ENCODE measurements at regions not wholly inside any gene's neighbourhood (a gene's known extent, or its start where the extent isn't known, plus 50 kb on each side); places are given as distances from the start of the nearest gene placed in this dataset.
"Not testable (repeated sequence)": the region's sequence is repeated elsewhere in the genome, so short reads cannot be mapped to it uniquely, and the experiment has no call there.

DNA sequence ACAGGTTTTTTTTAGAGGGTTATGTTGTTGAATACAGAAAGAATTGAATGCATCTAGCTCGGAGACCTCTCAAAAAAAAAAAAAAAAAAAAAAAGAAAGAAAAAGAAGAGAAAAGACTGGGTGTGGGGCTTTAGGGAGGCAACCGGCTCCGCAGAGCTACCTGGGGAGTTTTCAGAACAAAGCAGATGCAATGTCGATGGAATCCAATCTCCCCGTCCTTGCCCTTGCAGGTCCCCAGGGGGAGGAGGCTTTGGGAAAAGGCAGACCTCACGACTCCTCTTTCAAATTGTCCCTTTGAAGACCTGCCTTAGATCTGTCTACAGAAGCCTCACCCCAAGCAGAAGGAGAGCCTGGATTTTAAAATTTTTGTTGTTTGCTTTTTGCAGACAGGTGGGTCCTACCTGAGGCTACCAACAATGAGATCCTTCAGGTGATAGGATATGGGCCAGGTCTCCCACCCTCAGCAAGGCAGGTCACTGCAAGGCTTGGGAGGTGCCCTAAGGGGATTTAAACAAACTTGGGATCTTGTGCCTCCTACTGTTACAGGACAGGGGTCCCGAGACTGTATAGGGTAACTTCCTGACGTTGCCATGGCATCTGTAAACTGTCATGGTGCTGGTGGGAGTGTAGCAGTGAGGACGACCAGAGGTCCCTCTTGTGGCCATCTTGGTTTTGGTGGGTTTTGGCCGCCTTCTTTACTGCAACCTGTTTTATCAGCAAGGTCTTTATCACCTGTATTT is 75.2 kb upstream of the PRKX start:
- Histone ChIP-seq H3K36me3 (ENCODE audit: insufficient read depth, insufficient read length, low read length) (no peaks in the 10 kb centered on the region), H3K27me3 (ENCODE audit: insufficient read depth, insufficient read length) (no peaks in the 10 kb centered on the region), H3K4me3 (ENCODE audit: insufficient read length, low read depth) (peak overlapping the region; percentile 2), H3K4me1 (ENCODE audit: insufficient read depth, insufficient read length) (no peaks in the 10 kb centered on the region), H3K9me3 (ENCODE audit: insufficient read depth, low read length) (no peaks in the 10 kb centered on the region), H3K9ac (ENCODE audit: insufficient read length, low read depth) (no peak overlapping the region)
- no peak for DNase-seq (ENCODE audit: low read depth, low spot score)
- TF ChIP-seq YY1 (IDR thresholded peaks at IDR 0.05; ENCODE audit: insufficient read depth, insufficient read length) (peak; percentile 36), SUZ12 (IDR thresholded peaks at IDR 0.05; ENCODE audit: extremely low read depth, insufficient read depth, insufficient read length) (no peak), ZNF274 (IDR thresholded peaks at IDR 0.05; ENCODE audit: low read depth, low read length) (no peak)

DNA sequence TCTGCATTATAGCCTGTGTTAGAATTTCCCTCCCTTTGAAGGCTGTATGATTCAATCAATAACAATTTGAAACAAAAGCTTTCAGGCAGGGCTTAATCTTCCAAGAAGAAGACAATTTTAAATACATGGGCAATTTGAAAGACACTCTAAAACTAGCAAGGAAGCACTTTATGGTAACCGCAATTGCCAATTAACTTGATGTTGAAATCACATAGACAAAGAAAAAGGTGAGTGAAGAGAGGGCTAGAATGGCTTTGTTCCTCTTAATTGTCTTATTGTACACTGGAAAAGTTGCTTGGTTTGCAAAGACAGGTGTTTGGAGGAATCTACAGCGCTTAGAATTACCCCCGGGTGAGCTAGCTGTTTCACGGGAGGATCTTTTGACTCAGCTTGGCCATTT is 74.4 kb upstream of the PRKX start:
- no peaks in the 10 kb centered on the region for H3K9me3 ChIP-seq (ENCODE audit: insufficient read depth, low read length)
- H3K9ac ChIP-seq (ENCODE audit: insufficient read length, low read depth), result no peak overlapping the region
- no peaks in the 10 kb centered on the region for H3K4me1 ChIP-seq (ENCODE audit: insufficient read depth, insufficient read length)
- TF ChIP-seq SUZ12 (IDR thresholded peaks at IDR 0.05; ENCODE audit: extremely low read depth, insufficient read depth, insufficient read length) (no peak), YY1 (IDR thresholded peaks at IDR 0.05; ENCODE audit: insufficient read depth, insufficient read length) (no peak), ZNF274 (IDR thresholded peaks at IDR 0.05; ENCODE audit: low read depth, low read length) (no peak)
- no peaks in the 10 kb centered on the region for H3K36me3 ChIP-seq (ENCODE audit: insufficient read depth, insufficient read length, low read length)
- DNase-seq (ENCODE audit: low read depth, low spot score), result no peak
- H3K4me3 ChIP-seq (ENCODE audit: insufficient read length, low read depth), result peak overlapping the region; percentile 15
- H3K27me3 ChIP-seq (ENCODE audit: insufficient read depth, insufficient read length), result no peaks in the 10 kb centered on the region

DNA sequence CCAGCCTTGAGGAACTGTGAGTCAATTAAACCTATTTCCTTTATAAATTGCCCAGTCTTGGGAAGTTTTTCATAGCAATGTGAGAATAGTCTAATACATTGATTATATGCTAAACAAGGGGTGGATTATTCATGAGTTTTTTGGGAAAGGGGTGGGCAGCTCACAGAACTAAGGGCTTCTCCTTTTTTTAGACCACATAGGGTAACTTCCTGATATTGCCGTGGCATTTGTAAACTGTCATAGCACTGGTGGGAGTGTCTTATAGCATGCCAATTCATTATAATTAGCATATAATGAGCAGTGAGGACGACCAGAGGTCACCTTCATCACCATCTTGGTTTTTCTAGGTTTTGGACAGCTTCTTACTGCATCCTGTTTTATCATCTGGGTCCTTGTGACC is 72.4 kb upstream of the PRKX start:
- H3K4me3 ChIP-seq (ENCODE audit: insufficient read length, low read depth); H3K9ac ChIP-seq (ENCODE audit: insufficient read length, low read depth); H3K27me3 ChIP-seq (ENCODE audit: insufficient read depth, insufficient read length); H3K4me1 ChIP-seq (ENCODE audit: insufficient read depth, insufficient read length); DNase-seq (ENCODE audit: low read depth, low spot score); H3K9me3 ChIP-seq (ENCODE audit: insufficient read depth, low read length); H3K36me3 ChIP-seq (ENCODE audit: insufficient read depth, insufficient read length, low read length): not testable (repeated sequence)

DNA sequence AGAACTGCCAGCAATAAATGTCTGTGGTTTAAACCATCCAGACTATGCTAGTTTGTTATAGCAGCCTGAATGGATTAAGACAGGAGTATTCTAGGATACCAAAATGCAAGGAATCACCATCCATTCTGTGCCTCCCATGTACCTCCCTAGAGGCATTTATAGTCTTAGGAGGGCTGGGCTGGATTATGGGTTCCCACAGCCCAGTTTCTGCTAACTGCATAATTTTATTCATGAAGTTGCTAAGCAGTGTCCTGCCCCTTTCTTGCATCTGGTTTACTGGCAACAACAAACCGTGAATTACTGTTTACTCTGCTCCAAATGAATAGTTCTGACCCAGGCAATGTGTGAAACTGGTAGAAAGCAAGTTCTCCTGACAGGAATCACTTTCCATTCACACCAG is 67.1 kb upstream of the PRKX start:
- Histone ChIP-seq H3K27me3 (ENCODE audit: insufficient read depth, insufficient read length) (no peaks in the 10 kb centered on the region), H3K9ac (ENCODE audit: insufficient read length, low read depth) (no peak overlapping the region), H3K36me3 (ENCODE audit: insufficient read depth, insufficient read length, low read length) (no peaks in the 10 kb centered on the region), H3K4me3 (ENCODE audit: insufficient read length, low read depth) (no peak overlapping the region), H3K9me3 (ENCODE audit: insufficient read depth, low read length) (no peaks in the 10 kb centered on the region), H3K4me1 (ENCODE audit: insufficient read depth, insufficient read length) (peaks cover 2% of the 10 kb centered on the region)
- no peak for DNase-seq (ENCODE audit: low read depth, low spot score)
- TF ChIP-seq SUZ12 (IDR thresholded peaks at IDR 0.05; ENCODE audit: extremely low read depth, insufficient read depth, insufficient read length) (no peak), YY1 (IDR thresholded peaks at IDR 0.05; ENCODE audit: insufficient read depth, insufficient read length) (no peak), ZNF274 (IDR thresholded peaks at IDR 0.05; ENCODE audit: low read depth, low read length) (no peak)

GRCh38 chrX:3779546-3779945 is 66.1 kb upstream of the PRKX start:
- no peaks in the 10 kb centered on the region for H3K9me3 ChIP-seq (ENCODE audit: insufficient read depth, low read length)
- TF ChIP-seq YY1 (IDR thresholded peaks at IDR 0.05; ENCODE audit: insufficient read depth, insufficient read length) (no peak), ZNF274 (IDR thresholded peaks at IDR 0.05; ENCODE audit: low read depth, low read length) (no peak), SUZ12 (IDR thresholded peaks at IDR 0.05; ENCODE audit: extremely low read depth, insufficient read depth, insufficient read length) (no peak)
- H3K9ac ChIP-seq (ENCODE audit: insufficient read length, low read depth), result no peak overlapping the region
- DNase-seq (ENCODE audit: low read depth, low spot score), result no peak
- H3K27me3 ChIP-seq (ENCODE audit: insufficient read depth, insufficient read length), result no peaks in the 10 kb centered on the region
- H3K36me3 ChIP-seq (ENCODE audit: insufficient read depth, insufficient read length, low read length), result no peaks in the 10 kb centered on the region
- H3K4me3 ChIP-seq (ENCODE audit: insufficient read length, low read depth), result no peak overlapping the region
- peaks cover 2% of the 10 kb centered on the region for H3K4me1 ChIP-seq (ENCODE audit: insufficient read depth, insufficient read length)

- Histone ChIP-seq H3K9me3 (ENCODE audit: insufficient read depth, low read length) (no peaks in the 10 kb centered on the region), H3K27me3 (ENCODE audit: insufficient read depth, insufficient read length) (no peaks in the 10 kb centered on the region), H3K4me1 (ENCODE audit: insufficient read depth, insufficient read length) (peaks cover 2% of the 10 kb centered on the region), H3K9ac (ENCODE audit: insufficient read length, low read depth) (no peak overlapping the region), H3K36me3 (ENCODE audit: insufficient read depth, insufficient read length, low read length) (no peaks in the 10 kb centered on the region), H3K4me3 (ENCODE audit: insufficient read length, low read depth) (no peak overlapping the region)
- DNase-seq (ENCODE audit: low read depth, low spot score), result no peak
- no peak for TF ChIP-seq SUZ12 (IDR thresholded peaks at IDR 0.05; ENCODE audit: extremely low read depth, insufficient read depth, insufficient read length)
- no peak for TF ChIP-seq ZNF274 (IDR thresholded peaks at IDR 0.05; ENCODE audit: low read depth, low read length)
- no peak for TF ChIP-seq YY1 (IDR thresholded peaks at IDR 0.05; ENCODE audit: insufficient read depth, insufficient read length)
Measured at GRCh38 chrX:3777416-3777815, 64.0 kb upstream of the PRKX start.

GRCh38 chrX:3771766-3772165 is 58.3 kb upstream of the PRKX start:
- H3K36me3 ChIP-seq (ENCODE audit: insufficient read depth, insufficient read length, low read length), result no peaks in the 10 kb centered on the region
- no peak overlapping the region for H3K4me3 ChIP-seq (ENCODE audit: insufficient read length, low read depth)

More at GRCh38 chrX:3771766-3772165, 58.3 kb upstream of the PRKX start:
- TF ChIP-seq ZNF274 (IDR thresholded peaks at IDR 0.05; ENCODE audit: low read depth, low read length) (no peak), YY1 (IDR thresholded peaks at IDR 0.05; ENCODE audit: insufficient read depth, insufficient read length) (no peak), SUZ12 (IDR thresholded peaks at IDR 0.05; ENCODE audit: extremely low read depth, insufficient read depth, insufficient read length) (no peak)
- H3K9ac ChIP-seq (ENCODE audit: insufficient read length, low read depth), result no peak overlapping the region
- H3K9me3 ChIP-seq (ENCODE audit: insufficient read depth, low read length), result no peaks in the 10 kb centered on the region
- no peaks in the 10 kb centered on the region for H3K4me1 ChIP-seq (ENCODE audit: insufficient read depth, insufficient read length)
- DNase-seq (ENCODE audit: low read depth, low spot score), result no peak
- no peaks in the 10 kb centered on the region for H3K27me3 ChIP-seq (ENCODE audit: insufficient read depth, insufficient read length)

Measured in NT2/D1 (cell line).